ENCODE measurements at regions not wholly inside any gene's neighbourhood (a gene's known extent, or its start where the extent isn't known, plus 50 kb on each side); places are given as distances from the start of the nearest gene placed in this dataset.
"Not testable (repeated sequence)": the region's sequence is repeated elsewhere in the genome, so short reads cannot be mapped to it uniquely, and the experiment has no call there.

DNA sequence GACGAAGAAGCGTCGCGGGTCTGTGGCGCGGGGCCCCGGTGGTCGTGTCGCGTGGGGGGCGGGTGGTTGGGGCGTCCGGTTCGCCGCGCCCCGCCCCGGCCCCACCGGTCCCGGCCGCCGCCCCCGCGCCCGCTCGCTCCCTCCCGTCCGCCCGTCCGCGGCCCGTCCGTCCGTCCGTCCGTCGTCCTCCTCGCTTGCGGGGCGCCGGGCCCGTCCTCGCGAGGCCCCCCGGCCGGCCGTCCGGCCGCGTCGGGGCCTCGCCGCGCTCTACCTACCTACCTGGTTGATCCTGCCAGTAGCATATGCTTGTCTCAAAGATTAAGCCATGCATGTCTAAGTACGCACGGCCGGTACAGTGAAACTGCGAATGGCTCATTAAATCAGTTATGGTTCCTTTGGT lies 1533.5 kb upstream of the TPTE start:
- H3K27ac Mint-ChIP-seq, ATAC-seq, H3K4me1 Mint-ChIP-seq, DNase-seq, H3K4me3 Mint-ChIP-seq: not testable (repeated sequence)
- H3K27me3 Mint-ChIP-seq = peaks cover 27% of the 10 kb centered on the region
- H3K9me3 Mint-ChIP-seq = peaks cover 26 to 27% of the 10 kb centered on the region in 2 donors

DNA sequence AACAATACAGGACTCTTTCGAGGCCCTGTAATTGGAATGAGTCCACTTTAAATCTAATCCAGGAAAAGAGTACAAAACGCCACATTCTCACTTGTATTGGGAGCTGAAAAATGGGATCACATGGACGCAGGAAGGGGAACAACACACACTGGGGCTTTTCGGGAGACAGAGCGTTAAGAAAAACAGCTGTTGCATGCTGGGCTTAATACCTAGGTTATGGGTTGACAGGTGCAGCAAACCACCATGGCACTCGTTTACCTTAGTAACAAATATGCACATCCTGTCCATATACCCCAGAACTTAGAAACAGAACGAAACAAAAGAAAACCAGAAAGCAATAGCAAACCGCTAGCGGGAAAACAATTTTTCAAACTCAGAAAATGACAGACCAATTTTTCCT lies 1532.7 kb upstream of the TPTE start:
- ATAC-seq = no peak
- no peak for DNase-seq
- no peak overlapping the region for H3K27ac Mint-ChIP-seq
- H3K4me1 Mint-ChIP-seq = no peaks in the 10 kb centered on the region
- peaks cover 35% of the 10 kb centered on the region for H3K27me3 Mint-ChIP-seq
- H3K4me3 Mint-ChIP-seq = no peak overlapping the region
- peaks cover 34 to 35% of the 10 kb centered on the region in 2 donors for H3K9me3 Mint-ChIP-seq

DNA sequence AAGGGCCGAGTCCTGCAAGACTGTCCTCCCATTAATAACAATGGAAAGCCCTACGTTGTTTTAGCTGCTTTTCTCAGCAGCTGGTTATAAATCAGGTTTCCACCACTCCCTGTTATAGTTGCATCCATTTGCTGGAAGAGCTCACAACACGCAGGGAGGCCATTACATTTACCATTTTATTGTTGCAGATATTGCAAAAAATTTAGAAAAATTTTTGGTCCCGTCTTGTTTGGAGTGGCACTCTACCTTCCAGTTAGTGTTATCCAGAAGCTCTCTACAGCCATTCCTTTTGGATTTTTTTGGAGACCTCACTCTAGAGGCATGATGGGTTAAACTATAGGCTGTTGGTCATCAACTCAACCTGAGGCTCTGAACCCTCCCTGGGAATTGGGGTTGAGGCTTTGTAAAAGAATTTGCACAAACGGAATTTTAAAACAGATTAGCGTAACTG lies 1532.1 kb upstream of the TPTE start:
- H3K27ac Mint-ChIP-seq = no peak overlapping the region
- ATAC-seq = no peak
- peaks cover 37 to 38% of the 10 kb centered on the region in 2 donors for H3K9me3 Mint-ChIP-seq
- peaks cover 41% of the 10 kb centered on the region for H3K27me3 Mint-ChIP-seq
- DNase-seq = no peak
- H3K4me1 Mint-ChIP-seq = no peaks in the 10 kb centered on the region
- H3K4me3 Mint-ChIP-seq = no peak overlapping the region

DNA sequence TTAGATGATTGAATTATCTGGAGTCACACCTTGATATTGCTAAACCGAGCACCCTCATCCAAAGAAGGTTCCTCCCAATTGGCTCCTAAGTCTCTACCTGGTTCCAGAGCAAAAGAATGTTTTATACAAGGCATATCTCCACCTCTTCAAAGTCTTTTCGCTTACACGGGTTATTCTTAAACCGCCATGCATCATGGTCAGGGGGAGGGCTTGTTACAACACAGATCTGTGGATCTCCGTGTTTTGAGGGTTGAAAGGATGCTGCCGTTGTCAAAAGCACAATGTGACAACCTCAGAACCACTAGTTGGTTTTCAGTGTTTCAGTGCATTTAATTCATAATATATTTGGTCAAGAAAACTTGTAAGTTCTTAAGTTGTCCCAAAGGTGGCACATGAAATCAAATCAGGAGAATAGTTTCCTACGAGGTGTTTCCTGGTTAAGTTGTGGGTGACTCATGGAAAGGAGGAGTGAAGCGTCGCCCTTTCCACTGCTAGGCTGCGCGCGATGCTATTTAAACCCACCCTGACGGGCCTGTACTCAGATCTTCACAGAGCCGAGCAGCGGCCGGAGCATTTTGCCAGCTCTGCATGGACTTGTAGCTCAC lies 1531.6 kb upstream of the TPTE start:
- Mint-ChIP-seq H3K27ac (no peak overlapping the region), H3K4me1 (no peaks in the 10 kb centered on the region), H3K9me3 (peaks cover 37 to 39% of the 10 kb centered on the region in 2 donors), H3K4me3 (no peak overlapping the region), H3K27me3 (peaks cover 42% of the 10 kb centered on the region)
- ATAC-seq = peak; percentile 52
- no peak for DNase-seq

DNA sequence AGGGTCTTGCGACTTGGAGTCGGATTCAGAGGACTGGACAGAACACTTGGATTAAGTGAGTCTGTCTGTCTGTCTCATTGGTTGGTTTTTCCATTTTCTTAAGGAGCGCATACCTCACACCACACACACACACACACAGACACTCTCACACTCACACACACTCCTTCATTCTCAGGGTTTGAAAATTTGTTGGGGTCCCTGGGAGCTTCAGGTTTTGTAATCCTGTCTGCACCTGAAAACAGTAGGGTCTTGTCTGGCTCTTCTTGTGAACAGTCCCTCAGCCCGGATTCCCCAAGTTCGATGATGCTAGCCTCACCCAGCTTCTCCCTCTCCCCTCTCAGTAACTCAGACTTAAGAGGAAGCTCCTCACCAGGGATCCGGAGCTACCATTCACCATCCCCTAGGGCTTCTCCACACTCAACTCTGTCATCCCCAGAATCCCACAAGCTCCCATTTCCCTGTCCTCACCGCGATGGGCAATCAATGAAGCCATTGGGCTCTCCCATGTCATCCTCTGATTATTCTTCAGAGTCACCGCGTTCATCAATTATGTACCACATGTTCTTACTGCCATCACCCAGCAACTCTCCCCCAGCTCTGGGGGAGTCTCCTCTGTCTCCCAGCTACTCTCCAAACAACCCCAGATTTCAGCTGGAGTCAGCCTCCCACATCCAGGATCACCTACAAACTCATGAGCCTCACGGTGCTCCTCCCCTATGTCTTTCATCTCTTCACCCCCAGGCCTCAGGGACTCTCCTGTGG lies 1530.9 kb upstream of the TPTE start:
- Mint-ChIP-seq H3K27me3 (peaks cover 42% of the 10 kb centered on the region), H3K4me3 (no peak overlapping the region), H3K9me3 (peaks cover 37 to 39% of the 10 kb centered on the region in 2 donors), H3K27ac (no peak overlapping the region), H3K4me1 (no peaks in the 10 kb centered on the region)
- no peak for ATAC-seq
- DNase-seq = no peak

DNA sequence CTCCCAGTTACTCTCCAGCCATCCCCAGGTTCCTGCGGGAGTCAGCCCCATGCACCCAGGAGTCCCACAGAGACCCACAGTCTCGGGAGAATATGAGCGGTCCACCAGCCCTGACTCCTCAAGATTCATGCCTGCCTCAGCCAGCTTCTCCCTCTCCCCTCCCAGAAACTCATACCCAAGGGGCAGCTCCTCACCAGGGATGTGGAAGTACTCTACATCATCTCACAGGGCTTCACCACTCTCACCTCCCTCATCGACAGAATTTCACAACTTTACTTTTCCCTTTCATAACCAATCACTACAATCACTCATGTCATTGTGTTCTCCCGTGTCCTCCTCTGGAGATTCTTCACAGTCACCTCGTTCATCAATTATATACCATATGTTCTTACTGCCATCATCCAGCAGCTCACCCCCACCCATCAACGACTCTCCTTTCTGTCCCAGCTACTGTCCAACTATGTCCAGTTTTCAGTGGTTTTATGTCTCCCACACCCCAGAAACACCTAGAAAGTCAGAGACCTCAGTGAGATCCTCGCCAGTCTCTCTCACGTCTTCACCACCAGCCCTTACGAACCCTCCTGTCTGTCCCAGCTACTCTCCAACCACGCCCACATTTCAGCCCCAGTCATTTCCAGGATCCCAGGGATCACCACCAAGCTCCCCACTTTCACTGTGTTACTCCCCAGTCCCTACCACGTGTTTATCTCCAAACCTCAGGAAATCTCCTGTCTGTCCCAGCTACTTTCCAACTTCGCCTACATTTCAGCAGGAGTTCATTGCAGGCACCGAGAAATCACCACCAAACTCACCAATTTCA lies 1530.1 kb upstream of the TPTE start:
- H3K9me3 Mint-ChIP-seq = peaks cover 37 to 39% of the 10 kb centered on the region in 2 donors
- no peak for ATAC-seq
- no peak overlapping the region for H3K4me3 Mint-ChIP-seq
- H3K4me1 Mint-ChIP-seq = no peaks in the 10 kb centered on the region
- H3K27me3 Mint-ChIP-seq = peaks cover 42% of the 10 kb centered on the region
- H3K27ac Mint-ChIP-seq = no peak overlapping the region
- DNase-seq = no peak

GRCh38 chr21:8991968-8992621 lies 1529.3 kb upstream of the TPTE start:
- DNase-seq (no peak), ATAC-seq (no peak)
- Mint-ChIP-seq H3K27me3 (peaks cover 42% of the 10 kb centered on the region), H3K4me3 (no peak overlapping the region), H3K4me1 (no peaks in the 10 kb centered on the region), H3K9me3 (peaks cover 37 to 39% of the 10 kb centered on the region in 2 donors), H3K27ac (no peak overlapping the region)

- Mint-ChIP-seq H3K4me3 (no peak overlapping the region), H3K27ac (no peak overlapping the region), H3K4me1 (no peaks in the 10 kb centered on the region), H3K27me3 (peaks cover 42% of the 10 kb centered on the region), H3K9me3 (peaks cover 37 to 39% of the 10 kb centered on the region in 2 donors)
- DNase-seq (no peak), ATAC-seq (peak; percentile 43)
Observed at GRCh38 chr21:8992731-8993174, 1528.6 kb upstream of the TPTE start.

DNA sequence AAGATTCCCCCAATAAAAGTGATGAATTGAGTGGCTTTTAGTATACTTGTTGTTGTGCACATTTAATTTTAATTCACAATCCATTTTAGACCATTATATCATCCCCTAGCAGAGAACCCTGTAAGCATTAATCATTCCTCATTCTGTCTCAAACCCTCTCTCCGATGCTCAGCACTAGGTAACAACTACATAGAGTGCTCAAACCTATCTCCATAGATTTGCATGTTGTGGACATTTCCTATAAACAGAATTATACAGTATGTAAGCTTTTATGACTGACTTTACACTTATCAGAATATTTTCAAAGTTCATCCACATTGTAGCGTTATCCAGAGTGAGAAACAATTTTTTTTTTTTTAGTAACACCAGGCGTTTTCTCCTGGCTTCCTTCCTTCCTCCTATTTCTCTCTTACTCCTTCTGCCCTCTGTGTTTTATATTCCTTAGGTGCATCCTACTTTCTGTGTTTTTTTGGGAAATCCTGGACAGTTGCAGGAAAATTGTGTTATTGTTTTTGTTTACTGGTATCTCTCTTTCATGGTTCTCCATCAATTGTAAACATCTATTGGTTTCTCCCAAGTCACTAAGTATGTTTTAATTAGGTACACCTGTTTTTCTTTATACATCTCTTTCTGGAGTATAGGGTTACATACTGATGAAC lies 1528.0 kb upstream of the TPTE start:
- Mint-ChIP-seq H3K4me3 (no peak overlapping the region), H3K9me3 (peaks cover 37 to 39% of the 10 kb centered on the region in 2 donors), H3K27ac (no peak overlapping the region), H3K4me1 (no peaks in the 10 kb centered on the region), H3K27me3 (peaks cover 42% of the 10 kb centered on the region)
- DNase-seq (no peak), ATAC-seq (no peak)

DNA sequence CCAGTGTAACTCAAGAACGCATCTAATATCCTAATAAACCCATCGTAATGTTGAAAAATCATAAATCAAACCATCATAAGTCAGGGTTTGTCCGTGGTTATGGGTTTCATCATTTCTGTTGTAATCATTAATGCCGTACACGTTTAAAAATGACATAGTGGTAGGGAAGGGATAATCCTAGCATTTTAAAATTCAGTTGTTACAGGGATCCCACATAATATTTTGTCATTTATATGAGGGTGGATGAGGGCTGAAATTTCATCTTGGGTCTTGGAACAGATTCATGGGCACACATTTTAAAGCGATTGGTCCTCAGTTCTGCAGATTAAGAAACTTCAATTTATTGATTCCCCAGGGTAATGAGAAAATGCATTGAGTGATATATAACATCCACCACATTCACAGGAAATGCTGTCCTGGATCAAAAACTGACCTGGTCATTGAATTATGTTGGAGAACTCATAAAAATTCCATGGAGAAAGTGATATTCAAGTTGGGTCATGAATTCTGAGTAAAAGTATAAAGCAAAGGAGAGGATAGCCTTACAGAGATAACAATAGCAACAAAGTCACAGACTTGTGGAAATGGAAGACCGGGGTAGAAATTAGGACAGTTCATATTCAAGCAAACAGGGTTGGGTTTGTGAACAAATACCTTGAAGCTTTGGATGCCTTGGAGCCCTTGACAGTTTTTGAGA lies 1527.3 kb upstream of the TPTE start:
- H3K27me3 Mint-ChIP-seq = peaks cover 42% of the 10 kb centered on the region
- no peaks in the 10 kb centered on the region for H3K4me1 Mint-ChIP-seq
- H3K27ac Mint-ChIP-seq = no peak overlapping the region
- DNase-seq (no peak), ATAC-seq (no peak)
- H3K9me3 Mint-ChIP-seq = peaks cover 37 to 39% of the 10 kb centered on the region in 2 donors
- no peak overlapping the region for H3K4me3 Mint-ChIP-seq

- no peak for ATAC-seq
- DNase-seq = no peak
- Mint-ChIP-seq H3K4me1 (no peaks in the 10 kb centered on the region), H3K4me3 (no peak overlapping the region), H3K9me3 (peaks cover 38 to 39% of the 10 kb centered on the region in 2 donors), H3K27me3 (peaks cover 43% of the 10 kb centered on the region), H3K27ac (no peak overlapping the region)
Observed at GRCh38 chr21:8994640-8995511, 1526.5 kb upstream of the TPTE start.

DNA sequence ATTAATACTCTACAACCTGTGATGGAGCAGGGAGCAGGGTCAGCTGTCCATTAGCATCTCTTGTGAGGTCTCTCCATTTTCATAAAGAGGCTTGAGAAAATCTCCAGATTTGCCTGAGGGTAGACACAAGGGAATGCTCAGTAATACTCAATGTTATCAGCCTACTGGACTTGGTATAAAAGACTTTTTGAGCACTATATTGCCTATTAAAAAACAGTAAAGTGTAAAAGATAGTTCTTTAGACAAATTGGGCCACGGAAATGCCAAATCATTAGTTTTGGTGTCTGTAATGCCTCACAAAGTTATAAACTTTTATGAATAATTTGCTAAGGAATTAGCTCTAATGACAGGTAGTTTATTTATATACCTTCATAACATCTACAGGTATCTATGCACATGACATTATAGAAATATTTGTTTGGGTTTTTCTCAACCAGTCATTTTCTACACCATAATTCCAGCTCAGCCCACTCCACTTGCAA lies 1524.9 kb upstream of the TPTE start:
- H3K9me3 Mint-ChIP-seq = peaks cover 36% of the 10 kb centered on the region in 2 donors

DNA sequence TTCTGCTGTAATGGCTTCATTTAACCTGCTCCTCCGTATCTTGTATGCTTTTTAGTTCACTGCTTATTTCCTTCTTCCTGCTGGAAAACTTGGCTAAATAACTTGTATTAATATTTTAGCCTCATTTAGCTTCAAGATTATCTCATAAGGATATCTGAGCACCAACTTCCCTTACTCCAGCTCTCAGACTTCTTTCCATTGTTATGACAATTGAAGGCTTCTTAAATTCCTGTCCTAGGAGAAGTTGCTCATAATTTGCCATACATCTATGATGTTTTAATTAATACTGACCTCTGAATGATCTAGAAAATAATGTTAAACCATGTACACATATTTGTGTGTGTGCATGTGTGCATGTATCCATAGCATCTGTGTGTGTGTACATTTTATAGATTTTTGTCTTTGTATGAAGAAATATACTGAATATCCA lies 1524.4 kb upstream of the TPTE start:
- no peak for DNase-seq
- Mint-ChIP-seq H3K4me3 (no peak overlapping the region), H3K9me3 (peaks cover 31% of the 10 kb centered on the region in 2 donors), H3K4me1 (no peaks in the 10 kb centered on the region), H3K27me3 (peaks cover 33% of the 10 kb centered on the region), H3K27ac (no peak overlapping the region)
- ATAC-seq = no peak

More for the DNA sequence above, 1524.9 kb upstream of the TPTE start:
- H3K4me3 Mint-ChIP-seq, ATAC-seq, H3K27ac Mint-ChIP-seq, DNase-seq, H3K4me1 Mint-ChIP-seq: not testable (repeated sequence)
- H3K27me3 Mint-ChIP-seq = peaks cover 38% of the 10 kb centered on the region

Measured in stimulated activated naive CD8-positive, alpha-beta T cell treated with anti-CD3 and anti-CD28 coated beads, Interleukin-15, amount 100 ng/mL, for 72 hours (primary cell).